Keratinocyte (primary cell): ENCODE measurements at regions not wholly inside any gene's neighbourhood (a gene's known extent, or its start where the extent isn't known, plus 50 kb on each side); places are given as distances from the start of the nearest gene placed in this dataset.

Experiments used
- DNase-seq: peaks from one replicate; pipeline ENCODE4 v3.0.0-alpha.2; 2011; ENCODE audit warnings: low read depth, missing footprints, low spot score
- FAIRE-seq: peaks from 2 replicates; lab custom pipeline; 2011; peaks lifted over from hg19 to GRCh38; lab: Jason Lieb, UNC
- H2AFZ ChIP-seq: 2 replicates; pipeline ENCODE4 v1.6.0; 2012; ENCODE audit warnings: low read length, control low read depth, inconsistent platforms; ENCODE audit not compliant: control insufficient read depth
- H3K27ac ChIP-seq: 2 replicates; pipeline ENCODE4 v1.5.1; 2011; ENCODE audit warnings: low read length; ENCODE audit not compliant: control insufficient read depth, insufficient read depth
- H3K27me3 ChIP-seq: 3 replicates; pipeline ENCODE4 v1.6.0; 2011; ENCODE audit warnings: low read length; ENCODE audit not compliant: control insufficient read depth, insufficient read depth; ENCODE audit errors: extremely low read depth
- H3K36me3 ChIP-seq, 2 experiments: 2 replicates in 1 of 2; 3 replicates in 1 of 2; pipeline ENCODE4 v1.5.1; 2011; ENCODE audit warnings: low read length in 2 of 2, mild to moderate bottlenecking in 1 of 2; ENCODE audit not compliant: control insufficient read depth in 2 of 2, insufficient read depth in 2 of 2; ENCODE audit errors: extremely low read depth in 1 of 2
- H3K4me1 ChIP-seq: 3 replicates; pipeline ENCODE4 v1.5.1; 2011; ENCODE audit warnings: low read length; ENCODE audit not compliant: control insufficient read depth, insufficient read depth; ENCODE audit errors: extremely low read depth
- H3K4me2 ChIP-seq: 3 replicates; pipeline ENCODE4 v1.6.0; 2011; ENCODE audit warnings: low read depth, low read length; ENCODE audit not compliant: control insufficient read depth, insufficient read depth; ENCODE audit errors: extremely low read depth
- H3K4me3 ChIP-seq, 3 experiments: fragments of 200-600 bp in 1 of 3; sonication (generic) in 1 of 3; 2 replicates in 2 of 3; 3 replicates in 1 of 3; pipeline ENCODE4 v1.5.1; 2011 to 2016; ENCODE audit warnings: low read length in 3 of 3, mild to moderate bottlenecking in 3 of 3, control low read depth in 2 of 3, inconsistent platforms in 1 of 3, low read depth in 1 of 3, mixed read lengths in 1 of 3, mixed run types in 1 of 3, moderate library complexity in 1 of 3; ENCODE audit not compliant: control insufficient read depth in 2 of 3, insufficient read depth in 2 of 3; ENCODE audit errors: extremely low read depth in 1 of 3
- H3K79me2 ChIP-seq: 2 replicates; pipeline ENCODE4 v1.6.0; 2012; ENCODE audit warnings: low read length; ENCODE audit not compliant: control insufficient read depth, insufficient read depth
- H3K9ac ChIP-seq: 3 replicates; pipeline ENCODE4 v1.6.0; 2011; ENCODE audit warnings: low read length; ENCODE audit not compliant: control insufficient read depth, insufficient read depth; ENCODE audit errors: extremely low read depth
- H3K9me1 ChIP-seq: 3 replicates; pipeline ENCODE4 v1.6.0; 2011; ENCODE audit warnings: low read length; ENCODE audit not compliant: control insufficient read depth, insufficient read depth; ENCODE audit errors: extremely low read depth
- H3K9me3 ChIP-seq: 2 replicates; pipeline ENCODE4 v1.5.1; 2012; ENCODE audit warnings: low read depth, low read length; ENCODE audit not compliant: control insufficient read depth
- H4K20me1 ChIP-seq: 3 replicates; pipeline ENCODE4 v1.6.0; 2011; ENCODE audit warnings: low read length; ENCODE audit not compliant: control insufficient read depth, insufficient read depth; ENCODE audit errors: extremely low read depth
- EZH2 ChIP-seq: IDR thresholded peaks from one replicate; pipeline ENCODE4 v1.6.1; 2012; ENCODE audit warnings: inconsistent platforms, mild to moderate bottlenecking, low read length, moderate library complexity
- dilution Hi-C: fragments of 300-500 bp; cut with MboI; formaldehyde crosslinking; loops from one replicate; pipeline ENCODE4 v1.7.0; 2020; ENCODE audit warnings: low sequenced_read_pairs; ENCODE audit not compliant: extremely low pct_ligation_motif_present
- TF ChIP-seq, protein P1 (sequence below), 3 experiments: IDR thresholded peaks in 1 of 3; conservative IDR thresholded peaks in 1 of 3; optimal IDR thresholded peaks in 1 of 3; 2 replicates in 2 of 3; 3 replicates in 1 of 3; pipeline versions ENCODE3 to v1.5.1; 2011; ENCODE audit warnings: low read length in 3 of 3, mild to moderate bottlenecking in 3 of 3, moderate library complexity in 2 of 3, control low read depth in 1 of 3, inconsistent platforms in 1 of 3; ENCODE audit not compliant: insufficient read depth in 2 of 3; ENCODE audit errors: extremely low read depth in 1 of 3

- H3K9ac ChIP-seq: no peak overlapping the region
- no peak for TF ChIP-seq EZH2
- TF ChIP-seq, protein P1, sequence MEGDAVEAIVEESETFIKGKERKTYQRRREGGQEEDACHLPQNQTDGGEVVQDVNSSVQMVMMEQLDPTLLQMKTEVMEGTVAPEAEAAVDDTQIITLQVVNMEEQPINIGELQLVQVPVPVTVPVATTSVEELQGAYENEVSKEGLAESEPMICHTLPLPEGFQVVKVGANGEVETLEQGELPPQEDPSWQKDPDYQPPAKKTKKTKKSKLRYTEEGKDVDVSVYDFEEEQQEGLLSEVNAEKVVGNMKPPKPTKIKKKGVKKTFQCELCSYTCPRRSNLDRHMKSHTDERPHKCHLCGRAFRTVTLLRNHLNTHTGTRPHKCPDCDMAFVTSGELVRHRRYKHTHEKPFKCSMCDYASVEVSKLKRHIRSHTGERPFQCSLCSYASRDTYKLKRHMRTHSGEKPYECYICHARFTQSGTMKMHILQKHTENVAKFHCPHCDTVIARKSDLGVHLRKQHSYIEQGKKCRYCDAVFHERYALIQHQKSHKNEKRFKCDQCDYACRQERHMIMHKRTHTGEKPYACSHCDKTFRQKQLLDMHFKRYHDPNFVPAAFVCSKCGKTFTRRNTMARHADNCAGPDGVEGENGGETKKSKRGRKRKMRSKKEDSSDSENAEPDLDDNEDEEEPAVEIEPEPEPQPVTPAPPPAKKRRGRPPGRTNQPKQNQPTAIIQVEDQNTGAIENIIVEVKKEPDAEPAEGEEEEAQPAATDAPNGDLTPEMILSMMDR (optimal IDR thresholded peaks at IDR 0.05 in 1 of 3, IDR thresholded peaks at IDR 0.05 in 1 of 3, conservative IDR thresholded peaks at IDR 0.05 in 1 of 3; ENCODE audit: extremely low read depth in 1 of 3, insufficient read depth in 2 of 3, low read length in 3 of 3): no peak
- H4K20me1 ChIP-seq: no peaks in the 10 kb centered on the region
- FAIRE-seq (no peak), DNase-seq (no peak)
- no peaks in the 10 kb centered on the region for H3K9me1 ChIP-seq
- peaks cover 18% of the 10 kb centered on the region for H3K4me1 ChIP-seq
- H3K79me2 ChIP-seq: no peaks in the 10 kb centered on the region
- H3K9me3 ChIP-seq: no peaks in the 10 kb centered on the region
- no peak overlapping the region for H3K27ac ChIP-seq
- H3K27me3 ChIP-seq: peaks cover 2% of the 10 kb centered on the region
- H3K36me3 ChIP-seq: no peaks in the 10 kb centered on the region
- no peak overlapping the region for H3K4me3 ChIP-seq
- dilution Hi-C loops: no loop called here
- no peak overlapping the region for H2AFZ ChIP-seq
- no peak overlapping the region for H3K4me2 ChIP-seq
Measured at GRCh38 chr12:13337791-13338190, 141.3 kb downstream of the EMP1 start.

DNA sequence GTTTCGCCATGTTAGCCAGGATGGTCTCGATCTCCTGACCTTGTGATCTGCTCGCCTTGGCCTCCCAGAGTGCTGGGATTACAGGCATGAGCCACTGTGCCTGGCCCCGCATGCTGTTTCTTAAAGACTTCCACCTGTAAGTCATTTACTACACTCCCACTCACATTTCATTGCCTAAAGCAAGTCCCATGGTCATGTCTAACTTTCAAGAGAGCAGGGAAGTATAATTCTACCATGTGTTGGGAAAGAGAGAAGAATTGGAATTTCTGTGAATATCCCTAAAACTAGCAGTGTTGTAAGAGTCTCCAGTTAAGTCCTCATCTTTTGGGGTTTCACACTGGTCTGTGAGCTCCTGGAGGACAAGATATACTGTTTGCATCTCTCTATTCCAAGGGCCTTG, 139.7 kb downstream of the EMP1 start:
- Histone ChIP-seq H3K9me1 (no peaks in the 10 kb centered on the region), H3K36me3 (no peaks in the 10 kb centered on the region), H3K79me2 (no peaks in the 10 kb centered on the region), H3K4me1 (peaks cover 16% of the 10 kb centered on the region), H3K4me3 (no peak overlapping the region), H3K27me3 (peaks cover 2% of the 10 kb centered on the region), H3K4me2 (no peak overlapping the region), H4K20me1 (no peaks in the 10 kb centered on the region), H3K27ac (no peak overlapping the region), H2AFZ (no peak overlapping the region), H3K9me3 (no peaks in the 10 kb centered on the region), H3K9ac (no peak overlapping the region)
- no peak for FAIRE-seq
- dilution Hi-C loops: no loop called here
- no peak for TF ChIP-seq EZH2
- TF ChIP-seq, protein P1 (optimal IDR thresholded peaks at IDR 0.05 in 1 of 3, IDR thresholded peaks at IDR 0.05 in 1 of 3, conservative IDR thresholded peaks at IDR 0.05 in 1 of 3; ENCODE audit: extremely low read depth in 1 of 3, insufficient read depth in 2 of 3, low read length in 3 of 3): no peak
- DNase-seq: no peak
